SHP77 (cell line): ENCODE measurements at regions not wholly inside any gene's neighbourhood (a gene's known extent, or its start where the extent isn't known, plus 50 kb on each side); places are given as distances from the start of the nearest gene placed in this dataset.

Experiments used
- DNase-seq, 2 experiments: peaks; one replicate each; lab custom pipeline; 2025; lab: John Stamatoyannopoulos, UW

DNA sequence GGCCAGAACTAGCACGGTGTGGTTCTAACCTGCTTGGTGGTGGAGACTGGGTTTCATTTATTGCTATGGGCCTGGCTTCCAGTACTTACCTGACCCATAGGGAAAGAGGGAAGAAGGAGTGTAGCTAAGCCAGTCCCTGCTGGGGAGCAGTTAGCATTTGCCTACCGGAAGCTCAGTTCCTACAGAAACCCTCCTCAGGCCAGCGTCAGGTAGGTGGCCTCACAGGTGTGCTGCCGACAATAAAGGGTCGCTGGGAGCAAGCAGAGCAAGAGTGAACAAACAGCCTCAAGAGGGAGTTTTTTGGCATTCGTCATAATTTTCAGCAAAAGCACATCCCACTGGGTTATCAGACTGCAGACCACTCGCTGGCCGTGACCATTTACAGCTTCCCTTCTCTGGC, 740.6 kb upstream of the TENM3 start:
- DNase-seq, result no peak

DNA sequence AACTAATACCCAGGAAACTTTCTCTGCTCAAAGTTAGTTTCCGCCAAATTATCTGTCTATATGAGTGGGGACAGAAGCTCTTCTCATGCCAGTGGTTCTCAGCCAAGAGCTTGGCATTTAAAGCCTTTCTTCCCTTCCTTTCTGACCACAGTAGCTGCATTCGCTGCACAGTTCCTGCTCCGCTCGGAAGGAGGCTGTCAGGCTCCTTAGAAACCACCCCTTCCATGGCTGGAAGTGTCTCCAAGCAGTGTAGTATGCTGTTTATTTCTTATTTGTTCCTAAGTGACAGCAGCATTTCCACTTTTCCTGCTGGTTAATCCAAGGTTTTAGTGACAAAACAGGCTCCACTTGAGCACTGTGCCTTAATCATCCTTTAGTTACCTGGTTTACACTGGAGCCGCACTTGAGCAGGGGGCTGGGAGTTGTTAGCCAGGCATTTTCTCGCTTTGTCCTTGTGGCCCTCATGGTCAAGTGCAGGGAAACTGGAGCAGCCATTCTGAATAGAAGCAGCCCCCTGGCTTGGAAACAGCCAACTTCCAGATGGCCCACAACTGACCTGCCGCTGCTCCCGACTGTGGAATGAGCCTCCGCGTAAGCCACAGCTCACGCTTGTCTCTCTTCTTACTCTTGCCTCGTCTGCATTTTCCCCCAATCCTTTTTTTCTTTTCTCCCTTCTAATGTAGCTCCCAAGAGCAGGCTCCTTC, 739.4 kb upstream of the TENM3 start:
- DNase-seq, result peak in 1 of 2 experiments; percentile 12

DNA sequence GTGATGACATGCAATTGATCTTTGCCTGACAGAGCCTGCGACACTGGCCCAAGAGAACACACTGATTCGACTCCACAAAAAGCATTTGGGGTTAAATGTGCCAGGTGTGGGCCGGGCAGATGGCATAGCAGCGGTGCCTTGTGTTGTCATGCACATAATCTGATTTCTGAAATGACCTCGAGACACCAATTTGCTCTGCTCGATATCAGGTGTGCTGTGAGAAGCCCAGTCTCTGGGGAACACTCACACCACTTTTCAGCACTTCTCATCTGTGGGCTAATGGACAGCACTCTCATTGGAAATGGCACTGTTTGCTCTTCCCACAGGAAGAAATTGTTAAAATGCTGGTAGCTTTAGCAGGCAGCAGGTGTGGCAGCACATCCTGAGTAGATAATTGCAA, 738.3 kb upstream of the TENM3 start:
- peak; percentile 47 to 59 for DNase-seq

DNA sequence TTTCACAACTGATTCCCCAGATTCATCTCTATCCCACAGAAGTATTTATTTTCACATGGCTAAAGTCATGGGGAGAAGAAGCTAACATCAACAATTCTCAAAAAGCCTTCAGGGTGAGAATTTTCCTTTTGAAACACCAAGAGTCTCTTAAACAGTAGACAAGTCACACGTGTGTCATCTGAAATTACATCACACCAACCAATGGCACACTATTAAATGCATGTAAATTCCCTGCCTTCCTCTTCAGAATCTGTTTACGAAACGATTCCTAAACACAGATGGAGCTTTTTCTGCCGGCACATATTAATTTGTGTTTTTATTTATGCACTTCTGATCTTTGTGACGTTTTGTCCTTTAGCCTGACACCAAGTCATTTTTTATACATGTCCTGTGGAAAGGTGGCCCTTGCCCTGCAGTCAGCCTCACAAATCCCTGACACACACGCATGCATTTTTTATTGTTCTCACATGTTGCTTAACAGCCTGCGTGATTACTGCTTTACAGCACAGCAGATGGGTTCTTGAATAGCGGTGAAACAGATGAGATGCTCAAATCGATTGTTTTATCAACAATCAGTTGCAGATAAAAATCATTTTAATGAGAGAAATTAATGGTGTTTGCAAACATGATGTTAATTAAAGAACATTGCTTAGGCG, 735.9 kb upstream of the TENM3 start:
- DNase-seq, result peak; percentile 23 to 29

DNA sequence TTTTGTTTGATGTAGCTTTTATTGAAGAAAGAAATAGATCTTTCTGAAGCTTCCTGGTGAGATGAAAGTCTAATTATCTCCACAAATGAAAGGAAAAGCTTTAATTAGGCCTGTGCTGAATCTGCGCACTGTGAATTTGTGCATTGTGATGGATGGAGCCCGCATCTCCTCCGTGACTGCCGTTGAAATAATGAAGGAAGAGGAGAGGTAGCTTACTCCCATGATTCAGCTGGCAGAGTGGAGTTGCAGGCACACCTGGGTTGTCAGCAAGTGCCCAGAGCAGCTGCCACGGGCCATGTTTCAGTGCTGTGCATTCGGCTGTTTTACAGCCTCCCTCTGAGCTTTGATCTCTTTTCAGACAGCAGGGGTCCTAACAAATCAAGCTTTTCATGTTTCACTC, 735.3 kb upstream of the TENM3 start:
- peak; percentile 61 to 76 for DNase-seq

DNA sequence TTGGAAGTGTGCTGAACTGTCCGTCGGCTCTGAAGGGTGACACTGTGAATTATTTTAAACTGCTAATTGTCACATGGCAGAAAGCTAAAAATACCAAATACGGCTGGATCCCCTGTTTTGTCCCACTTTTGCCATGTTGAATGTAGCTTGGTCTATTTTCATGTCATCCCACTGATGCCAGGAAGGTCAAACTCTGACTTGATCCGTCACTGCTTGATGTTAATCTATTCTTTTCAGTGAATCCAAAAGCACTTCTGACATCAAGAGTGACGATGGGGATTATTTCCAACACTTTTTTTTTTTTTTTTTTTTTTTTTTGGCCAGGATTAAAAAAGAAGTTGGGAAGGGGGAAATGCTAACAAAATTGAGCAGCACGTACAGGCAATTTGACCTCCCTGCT, 734.6 kb upstream of the TENM3 start:
- no peak for DNase-seq

DNA sequence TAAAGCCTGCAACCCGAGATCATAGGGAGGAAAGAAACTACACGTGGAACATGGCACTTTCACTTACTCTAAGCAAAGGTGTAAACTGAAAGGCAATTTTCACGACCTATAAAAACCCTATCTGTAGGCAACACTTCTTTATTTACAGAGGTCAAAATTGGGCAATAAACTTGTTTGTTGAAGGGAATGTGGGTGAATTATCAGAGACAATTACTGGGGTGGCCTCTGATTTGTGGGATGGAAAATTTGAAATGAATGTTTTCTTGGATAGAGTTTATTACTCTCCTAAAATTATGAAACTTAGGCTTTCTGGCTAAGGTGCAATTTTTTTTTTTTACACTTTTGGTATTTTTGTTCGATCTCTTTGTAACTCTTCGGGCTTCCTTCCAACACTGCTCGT, 734.1 kb upstream of the TENM3 start:
- no peak for DNase-seq

DNA sequence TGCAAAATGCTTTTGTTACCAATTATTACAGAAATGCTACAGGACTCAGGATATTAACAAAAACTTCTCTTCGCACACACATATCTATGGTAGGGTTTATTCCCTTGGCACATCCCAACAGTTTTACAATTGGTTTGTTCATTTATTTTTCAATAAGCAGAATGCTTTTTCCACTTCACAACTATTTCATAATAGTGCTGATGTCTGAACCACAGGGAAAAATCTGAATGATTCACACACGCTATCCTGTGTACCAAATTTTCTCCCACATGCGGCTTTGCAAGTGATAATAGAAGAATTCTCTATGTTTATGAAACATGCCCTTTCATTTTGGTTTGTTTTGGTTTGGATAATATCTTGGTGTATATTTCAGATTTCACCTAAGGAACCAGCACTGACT, 725.7 kb upstream of the TENM3 start:
- no peak for DNase-seq

DNA sequence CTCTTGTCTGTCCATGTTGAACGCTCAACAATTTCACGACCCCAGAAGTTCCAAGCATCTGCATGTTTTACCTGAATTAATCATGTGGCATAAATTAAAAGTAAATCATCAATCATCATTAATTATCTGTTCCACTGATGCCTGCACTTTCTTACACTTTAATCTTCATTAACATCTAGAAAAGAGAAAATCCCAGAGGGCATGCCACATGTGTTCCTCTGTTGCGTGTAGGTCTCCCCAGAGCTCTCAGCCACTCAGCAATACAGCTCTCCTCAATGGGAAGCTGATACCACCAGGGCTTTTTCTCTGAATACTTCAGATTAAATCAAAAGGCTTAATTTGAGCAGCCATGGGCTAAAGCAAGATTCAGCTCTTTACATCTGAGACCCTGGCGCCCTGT, 722.4 kb upstream of the TENM3 start:
- no peak for DNase-seq

DNA sequence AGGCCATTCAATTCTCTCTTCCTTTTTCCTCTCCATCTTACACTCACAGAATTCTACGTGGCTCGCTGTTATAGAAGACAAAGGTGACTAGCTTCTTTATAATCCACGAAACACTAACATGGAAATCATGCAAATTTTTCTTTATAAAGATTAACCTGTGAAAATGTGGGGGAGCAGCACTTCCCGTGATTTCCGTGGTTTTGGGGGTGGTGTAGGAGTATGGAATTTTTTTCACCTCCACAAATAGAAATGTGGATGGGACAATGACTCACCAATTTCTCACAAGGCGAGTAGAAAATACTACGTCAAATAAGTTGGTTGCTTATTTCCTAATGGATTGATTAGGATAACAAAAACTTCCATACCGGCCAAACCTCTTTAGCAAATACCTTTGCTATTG, 719.2 kb upstream of the TENM3 start:
- no peak for DNase-seq

DNA sequence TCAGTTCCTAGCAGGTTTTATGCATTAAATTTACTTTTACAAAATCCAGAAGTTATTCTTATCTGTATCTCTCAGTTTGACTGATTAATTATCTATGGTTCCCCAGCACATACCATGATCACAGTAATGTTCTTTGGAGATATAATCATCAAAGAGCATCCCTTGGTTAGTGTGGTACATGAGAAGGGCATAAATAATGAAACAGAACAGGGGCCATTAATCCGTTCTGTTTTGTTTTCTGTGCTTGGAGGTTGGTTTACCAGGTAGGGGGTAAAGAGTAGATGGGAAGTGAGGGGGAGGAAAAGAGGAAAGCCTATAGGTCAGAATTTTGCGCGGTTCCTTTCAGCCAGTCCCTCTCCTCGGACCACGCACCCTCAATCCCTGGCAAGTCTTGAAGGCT, 718.7 kb upstream of the TENM3 start:
- DNase-seq, result no peak

DNA sequence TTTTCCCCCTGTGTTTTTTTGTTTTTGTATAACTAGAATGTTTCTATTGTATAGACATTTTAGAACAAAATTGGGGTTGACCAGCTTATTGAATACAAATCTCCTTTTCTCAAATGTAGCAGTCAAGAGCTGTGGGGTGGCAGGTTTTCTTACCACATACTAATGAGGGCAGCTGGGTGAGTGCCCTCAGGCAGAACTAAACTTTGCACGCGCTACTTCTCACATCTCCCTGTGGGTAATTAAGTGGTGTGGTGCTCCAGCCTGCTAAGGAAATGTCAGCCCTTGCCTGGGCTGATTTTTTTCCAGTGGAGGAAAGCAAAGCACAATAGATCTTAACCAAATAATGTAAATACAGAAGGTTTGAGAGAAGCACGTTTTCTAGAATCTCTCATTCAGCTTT, 717.6 kb upstream of the TENM3 start:
- peak; percentile 33 to 41 for DNase-seq

DNA sequence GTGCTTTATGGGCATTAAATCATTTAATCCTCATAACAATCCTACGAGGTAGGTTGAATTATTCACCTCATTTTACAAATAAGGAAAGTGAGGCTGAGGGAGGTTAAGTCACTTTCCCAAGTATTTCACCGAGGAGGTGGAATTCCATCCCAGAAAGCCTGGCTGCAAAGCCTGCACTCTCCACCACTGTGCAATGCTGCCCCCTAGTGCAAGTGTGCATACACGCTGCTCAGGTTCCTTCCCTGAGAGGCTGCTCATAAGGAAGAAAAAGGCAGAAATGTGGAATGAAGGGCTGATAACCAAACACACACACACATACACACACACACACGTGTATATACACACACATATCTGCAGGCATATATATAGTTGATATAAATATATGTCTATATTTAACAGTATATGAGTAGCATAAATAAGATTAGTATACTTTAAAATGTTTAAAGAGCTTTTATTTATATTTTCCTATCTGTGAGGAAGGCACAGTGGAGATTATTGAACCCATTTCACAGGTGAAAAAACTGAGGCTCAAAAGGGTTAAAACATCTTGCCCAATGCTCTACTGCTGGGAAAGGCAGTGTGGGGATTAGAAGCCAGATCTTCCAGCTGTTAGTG, 714.5 kb upstream of the TENM3 start:
- DNase-seq, result peak; percentile 54 to 73

DNA sequence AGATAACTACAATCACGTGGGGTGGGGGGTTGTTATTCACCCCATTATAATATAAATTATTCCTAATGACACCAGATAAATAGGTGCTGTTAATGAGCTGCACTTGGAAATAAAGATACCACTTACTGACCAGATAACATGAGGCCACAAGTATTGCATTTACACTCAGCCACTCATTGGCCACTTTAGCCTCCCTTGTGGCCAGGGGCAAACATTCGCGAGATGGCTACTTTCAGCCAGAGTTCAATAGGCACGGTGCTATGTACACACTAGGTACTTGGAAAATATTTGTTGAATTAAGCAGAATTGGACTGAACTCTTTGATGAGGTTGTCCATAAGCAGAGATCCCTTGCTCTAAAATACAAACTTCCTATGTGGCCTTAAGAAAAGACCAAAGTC, 713.7 kb upstream of the TENM3 start:
- DNase-seq, result no peak

DNA sequence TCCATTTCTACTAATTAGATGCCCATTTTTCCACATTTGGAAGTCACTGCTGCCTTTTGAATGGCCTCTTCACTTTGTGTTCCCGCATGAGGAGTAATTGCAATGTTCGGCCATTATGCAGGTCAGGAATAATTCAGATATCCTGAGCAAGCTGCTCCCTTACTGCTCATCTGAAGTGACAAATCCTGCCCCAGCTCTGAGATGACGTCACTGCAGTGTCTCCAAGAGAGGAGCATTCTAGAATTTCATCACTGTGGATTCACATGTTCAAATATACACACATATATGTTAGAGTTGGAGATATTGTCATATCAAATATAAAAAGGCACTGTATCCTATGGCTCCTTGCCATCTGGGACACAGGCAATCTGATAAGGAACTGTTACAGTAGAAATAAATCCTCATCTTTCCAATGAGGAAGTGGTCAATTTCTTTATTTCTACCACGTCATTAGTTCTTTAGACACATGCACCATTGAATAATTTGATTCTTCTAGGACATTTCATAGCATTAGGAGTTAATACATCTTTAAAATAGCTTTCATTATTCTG, 706.9 kb upstream of the TENM3 start:
- DNase-seq, result no peak

DNA sequence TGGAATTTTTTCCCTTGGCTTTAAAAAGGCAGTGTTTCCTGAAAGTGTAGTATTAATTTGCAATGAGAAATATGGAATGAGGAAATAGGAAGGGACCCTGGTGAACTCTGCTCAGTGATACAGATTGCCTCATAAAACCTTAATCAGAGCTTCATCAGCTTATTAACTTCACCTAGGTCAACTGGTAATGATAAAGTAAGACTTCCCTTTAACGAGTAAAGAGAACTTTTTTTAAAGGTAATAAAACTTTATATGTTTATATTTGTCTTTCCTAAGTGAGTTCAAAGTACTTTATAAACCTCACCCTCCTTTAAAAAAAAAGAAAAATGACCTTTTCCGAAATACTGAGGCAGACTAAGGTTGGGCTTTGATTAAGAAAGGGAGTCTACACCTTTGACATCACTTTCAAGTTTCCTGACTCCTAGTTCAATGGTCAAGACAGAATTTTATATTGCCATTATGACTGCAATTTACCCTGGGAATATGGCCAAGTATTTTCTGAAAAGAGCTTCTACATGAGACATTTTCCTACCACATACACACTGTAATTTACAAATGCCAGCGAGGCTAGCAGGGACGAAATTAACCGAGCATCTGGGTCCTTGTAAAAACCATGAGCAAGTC, 706.3 kb upstream of the TENM3 start:
- DNase-seq, result no peak

DNA sequence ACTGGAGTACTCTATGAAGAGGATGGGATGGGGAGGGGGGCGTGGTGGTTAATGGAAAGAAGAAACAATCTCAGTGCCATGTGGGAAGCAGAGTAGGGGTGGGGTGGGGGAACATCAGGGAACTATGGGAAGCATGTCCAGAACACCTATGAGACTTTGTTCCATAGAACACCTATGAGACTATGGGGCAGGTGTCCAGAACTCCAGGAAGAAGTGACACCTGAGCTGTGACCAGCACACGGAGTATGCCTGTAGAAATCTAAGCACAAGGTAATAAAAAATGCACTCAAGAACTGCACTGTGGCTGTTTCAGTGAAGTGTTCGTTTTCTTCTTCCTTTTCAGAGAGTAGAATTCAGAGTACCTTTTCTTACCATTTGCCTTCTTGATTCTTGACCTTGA, 704.8 kb upstream of the TENM3 start:
- DNase-seq, result no peak

DNA sequence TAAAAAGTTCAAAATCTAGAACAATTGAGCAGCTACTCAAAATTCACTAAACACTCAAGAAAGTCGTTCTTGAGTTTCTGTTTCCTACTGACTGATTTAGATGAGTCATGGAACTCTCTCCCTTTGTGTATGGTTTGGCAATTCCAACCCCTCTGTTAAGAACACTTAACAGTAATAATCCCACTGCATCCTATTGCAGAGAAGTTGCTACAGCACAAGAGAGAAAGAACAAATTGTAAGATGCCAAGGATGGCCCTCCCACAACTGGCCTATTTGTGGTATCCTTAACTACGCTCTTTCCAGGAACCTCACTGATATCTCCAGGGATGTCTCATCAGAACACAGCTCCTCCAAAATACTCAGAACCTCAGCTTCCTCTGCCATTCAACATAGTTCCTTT, 701.8 kb upstream of the TENM3 start:
- DNase-seq, result no peak

DNA sequence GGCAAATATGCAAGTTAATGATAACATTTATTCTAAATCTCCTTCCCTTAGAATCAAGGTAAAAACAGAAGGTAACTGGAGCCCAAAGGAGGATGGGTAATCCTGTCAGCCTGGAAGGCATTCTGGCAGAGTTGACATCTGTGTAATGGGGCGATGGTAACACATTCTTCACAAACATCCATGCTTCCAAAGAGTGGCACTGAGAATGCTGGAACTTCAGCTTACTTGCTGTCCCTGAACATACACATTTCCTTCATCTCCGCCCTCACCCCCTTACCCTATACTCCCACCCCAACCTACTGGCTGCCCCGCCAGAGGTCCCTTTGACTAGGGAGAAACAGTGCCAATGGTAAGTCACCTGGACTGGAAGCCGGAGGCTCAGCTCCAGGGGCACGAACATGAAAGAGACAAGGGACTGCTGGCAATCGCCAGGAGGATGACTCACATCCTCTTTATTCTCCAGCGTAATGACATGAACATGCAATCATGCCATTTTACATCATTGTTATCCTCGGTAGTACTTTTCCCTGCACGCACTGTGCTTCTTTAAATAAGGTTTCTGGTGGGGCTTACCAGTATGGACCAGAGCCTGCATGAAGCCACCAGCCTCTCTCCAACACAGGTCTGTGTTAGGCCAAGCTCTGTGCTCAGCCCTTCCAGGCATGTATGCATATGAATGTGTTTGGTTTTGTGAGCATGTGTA, 694.2 kb upstream of the TENM3 start:
- DNase-seq, result peak; percentile 27 to 34

DNA sequence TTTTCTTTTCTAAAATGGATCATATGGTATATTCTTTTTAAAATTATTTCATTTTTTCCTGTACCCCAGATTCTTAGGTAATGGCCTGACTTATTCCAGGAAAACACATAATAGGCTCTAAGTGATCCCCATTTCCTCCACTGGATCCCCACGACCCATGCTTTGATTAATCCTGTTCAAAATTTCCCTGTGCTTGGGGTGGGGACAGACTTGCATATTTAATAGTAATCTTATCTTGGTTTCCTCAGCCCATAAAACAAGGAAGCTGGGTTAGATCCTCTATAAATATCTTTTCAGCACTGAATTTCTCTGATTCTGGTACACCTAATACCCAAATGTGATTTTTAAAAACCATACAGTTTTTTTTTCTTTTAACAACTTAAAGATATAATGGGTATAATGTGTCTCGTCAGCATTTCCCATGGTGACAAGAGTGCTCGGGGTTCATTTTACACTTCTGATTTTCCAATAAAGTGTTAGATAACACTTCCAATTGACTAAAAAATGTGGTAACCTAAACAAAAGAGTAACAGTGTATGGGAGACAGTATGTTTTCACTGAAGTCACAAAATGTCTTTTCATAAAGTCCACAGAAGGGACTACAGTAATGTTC, 693.5 kb upstream of the TENM3 start:
- DNase-seq, result no peak

DNA sequence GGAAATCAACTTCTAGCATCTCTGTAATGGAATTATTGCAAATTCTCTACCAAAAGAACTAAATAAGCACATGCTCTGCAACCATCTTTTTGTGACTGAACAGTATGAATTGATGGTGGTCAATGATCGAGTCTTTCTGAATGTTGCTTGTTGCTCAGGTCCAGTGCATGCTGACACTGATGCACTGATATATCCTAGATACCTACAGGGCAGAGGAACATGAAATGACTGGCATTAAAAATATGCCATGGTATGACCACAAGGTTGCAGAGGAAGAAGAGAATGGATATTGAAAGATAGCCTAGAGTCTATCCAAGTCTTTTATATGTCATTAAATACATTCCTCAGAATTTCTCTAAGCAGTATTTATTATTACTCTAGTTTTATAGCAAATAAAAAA, 692.8 kb upstream of the TENM3 start:
- no peak for DNase-seq

DNA sequence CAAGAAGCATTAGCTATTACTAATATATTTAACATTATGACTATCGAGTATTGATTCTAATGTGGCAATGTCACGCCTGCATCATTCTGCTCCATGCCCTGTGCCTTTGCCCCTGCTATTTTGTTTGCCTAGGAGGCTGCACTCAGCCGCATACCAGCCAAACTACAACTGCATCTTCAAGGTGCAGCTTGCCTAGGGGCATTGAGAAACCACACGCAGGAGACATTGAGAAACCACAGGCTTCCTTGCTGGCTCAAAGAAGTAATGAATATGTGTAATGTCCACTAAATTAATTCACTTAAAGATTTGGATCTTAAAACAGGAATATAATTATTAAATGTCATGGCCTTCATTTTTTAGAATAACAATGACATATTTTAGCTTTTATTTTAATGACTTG, 683.6 kb upstream of the TENM3 start:
- DNase-seq, result no peak
